GM12892 (cell line): ENCODE measurements at regions not wholly inside any gene's neighbourhood (a gene's known extent, or its start where the extent isn't known, plus 50 kb on each side); places are given as distances from the start of the nearest gene placed in this dataset.

Source experiments
- POLR2A ChIP-seq: IDR thresholded peaks from 2 replicates; pipeline ENCODE4 v1.6.1; 2011; ENCODE audit warnings: low read depth, low read length, control low read depth
- TAF1 ChIP-seq: IDR thresholded peaks from 2 replicates; pipeline ENCODE4 v1.6.1; 2011; ENCODE audit warnings: low read depth, mild to moderate bottlenecking, control low read depth, low read length, borderline replicate concordance

DNA sequence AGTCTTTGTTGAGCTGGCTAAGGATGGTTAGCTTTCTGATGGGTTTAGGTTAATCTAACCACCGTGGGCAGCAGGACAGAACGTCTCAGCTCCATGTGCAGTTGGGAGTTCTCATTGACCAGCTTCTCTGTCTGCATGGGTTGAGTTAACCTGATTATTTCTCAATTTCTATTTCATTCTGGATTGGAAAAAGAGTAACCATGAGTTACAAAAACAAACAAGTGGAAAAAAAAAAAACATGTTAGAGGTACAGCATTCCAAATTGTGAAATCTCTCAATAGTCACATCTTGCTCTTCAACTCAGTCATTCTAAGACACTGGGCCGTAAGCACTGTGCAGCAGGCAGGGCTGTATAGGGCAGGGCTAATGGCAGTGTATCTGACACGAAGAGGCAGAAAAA, 343.7 kb upstream of the KLF4 start:
- TF ChIP-seq TAF1 (no peak), POLR2A (no peak)
